IPS DF 4.7 (cell line): ENCODE measurements at regions not wholly inside any gene's neighbourhood (a gene's known extent, or its start where the extent isn't known, plus 50 kb on each side); places are given as distances from the start of the nearest gene placed in this dataset.
"Not testable (repeated sequence)": the region's sequence is repeated elsewhere in the genome, so short reads cannot be mapped to it uniquely, and the experiment has no call there.

Experiments
- DNase-seq: peaks from one replicate; pipeline ENCODE4 v3.0.0-alpha.2; 2013; ENCODE audit warnings: low spot score; ENCODE audit errors: extremely low read depth

DNA sequence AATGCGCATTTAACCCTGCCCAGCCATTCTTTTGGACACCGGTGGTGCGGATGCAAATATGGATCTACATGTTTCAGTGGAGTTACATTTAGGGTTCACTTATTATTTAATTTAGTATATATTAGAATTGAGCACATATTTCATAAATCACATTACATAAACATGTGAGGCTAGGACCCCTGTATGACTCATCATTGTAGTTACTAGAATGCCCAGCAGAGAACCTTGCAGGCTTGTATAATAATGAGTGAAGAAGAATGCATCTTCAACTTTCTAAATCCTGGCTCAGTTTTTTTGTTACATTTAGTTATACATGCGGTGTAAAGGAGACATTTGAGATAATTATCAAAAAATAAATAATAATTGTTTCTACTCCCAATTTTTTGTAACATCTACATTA, 369.0 kb downstream of the ATP23 start:
- no peak for DNase-seq

- DNase-seq = no peak
Measured at GRCh38 chr12:58310809-58311622, 369.6 kb downstream of the ATP23 start.

DNA sequence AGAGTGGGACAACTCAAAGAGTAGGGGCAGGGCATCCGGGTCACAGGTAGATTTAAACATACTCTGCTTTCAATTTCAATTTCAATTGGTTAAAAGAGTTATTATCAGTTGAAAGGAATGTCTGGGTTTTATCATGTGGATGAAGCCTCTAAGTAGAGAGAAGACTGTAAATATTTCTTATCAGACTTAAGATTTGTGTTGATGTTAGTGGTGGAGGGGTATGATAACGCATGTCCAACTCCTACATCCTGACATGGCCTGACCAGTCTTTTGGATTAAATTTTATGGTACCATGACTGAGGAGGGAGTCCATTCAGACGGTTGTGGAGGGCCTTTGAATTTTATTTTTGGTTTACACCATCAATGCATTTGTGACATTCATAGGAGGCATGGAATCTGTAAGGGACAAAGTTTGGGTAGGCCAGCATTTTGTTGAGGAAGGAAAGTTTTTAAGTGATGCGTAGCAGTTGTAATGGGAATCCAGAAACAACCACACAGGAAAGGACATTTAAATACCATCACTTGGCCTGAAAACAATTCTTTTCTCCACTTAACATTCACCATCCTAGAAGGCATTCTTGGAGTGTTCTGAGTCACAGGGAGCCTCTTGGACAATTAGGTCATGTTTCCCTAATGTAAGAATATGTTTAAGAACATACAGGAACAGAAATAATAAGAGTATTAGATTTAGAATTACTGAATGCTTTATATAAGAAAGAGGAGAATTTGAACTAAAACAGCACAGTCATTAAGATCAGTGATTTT, 371.9 kb downstream of the ATP23 start:
- no peak for DNase-seq

GRCh38 chr12:58314610-58315009, 373.2 kb downstream of the ATP23 start:
- no peak for DNase-seq

DNA sequence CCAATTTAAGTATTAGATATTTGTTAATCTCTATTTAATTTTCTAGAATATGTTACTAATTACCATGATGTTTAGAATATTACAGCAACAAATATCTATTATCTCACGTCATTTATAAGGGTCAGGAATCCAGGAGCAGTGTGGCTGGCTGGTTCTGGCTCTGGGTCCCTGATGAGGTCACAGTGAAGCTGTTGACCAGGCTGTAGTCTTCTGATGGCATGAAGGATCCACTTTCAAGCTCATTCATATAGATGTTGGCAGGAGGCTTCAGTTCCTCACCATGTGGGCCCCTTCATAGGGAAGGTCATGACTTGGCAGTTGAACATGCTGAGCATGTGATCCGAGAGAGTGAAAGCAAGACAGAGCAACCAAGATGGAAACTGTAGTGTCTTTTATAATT, 375.6 kb downstream of the ATP23 start:
- DNase-seq = no peak

DNA sequence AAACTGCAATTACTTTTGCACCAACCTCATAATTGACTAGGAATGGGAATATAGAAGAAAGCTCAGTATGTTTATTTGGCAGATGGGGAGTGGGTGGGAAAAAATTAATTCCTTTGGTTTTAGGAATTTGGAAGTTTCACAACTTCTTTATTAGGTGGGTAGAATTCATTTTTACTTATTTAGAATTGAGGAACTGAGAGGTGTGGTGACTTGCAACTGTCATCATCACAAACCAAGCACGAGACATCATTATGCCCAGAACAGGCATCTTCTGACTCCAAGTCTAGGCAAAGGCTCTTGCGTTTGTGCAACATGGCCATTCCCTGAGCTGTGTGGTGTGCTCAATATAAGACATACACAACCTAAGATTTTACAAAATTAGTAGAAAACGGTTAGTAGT, 380.0 kb downstream of the ATP23 start:
- DNase-seq = no peak

DNA sequence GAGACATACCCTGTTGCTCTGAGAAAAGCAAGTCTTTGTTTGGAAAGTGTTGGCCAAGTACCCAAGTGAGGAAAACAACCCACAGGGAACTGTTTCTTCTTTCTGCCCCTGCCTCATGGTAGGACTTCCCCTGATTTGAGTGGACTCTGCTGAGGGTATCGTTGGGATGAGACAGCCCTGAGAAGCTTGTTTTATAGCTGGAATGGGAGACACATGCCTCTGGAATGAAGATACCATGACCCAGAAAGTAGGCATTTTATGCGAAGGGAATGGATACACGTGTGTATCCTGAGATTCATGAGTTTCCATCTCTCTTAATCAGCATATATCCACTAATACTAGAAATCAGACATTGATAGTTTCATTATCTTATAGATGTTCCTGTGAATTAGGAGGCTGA, 382.3 kb downstream of the ATP23 start:
- no peak for DNase-seq

DNA sequence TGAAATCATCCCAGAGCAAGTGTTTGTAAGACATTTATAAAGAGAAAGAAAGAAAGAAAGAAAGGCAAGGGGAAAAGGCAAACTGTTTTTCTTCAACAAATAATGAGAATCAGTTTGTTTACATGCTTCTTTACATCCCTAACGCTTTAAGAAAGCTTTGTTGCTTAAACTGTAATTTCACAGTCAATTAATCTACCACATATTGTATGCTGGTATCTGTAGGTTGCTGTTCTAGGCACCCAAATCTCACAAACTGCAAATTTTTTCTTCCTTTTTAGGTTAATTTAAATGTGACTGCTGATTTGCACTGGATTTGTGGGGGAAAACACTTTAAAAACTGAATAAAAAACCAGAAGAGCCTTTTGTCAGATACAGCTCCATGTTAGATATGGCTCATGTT, 384.2 kb downstream of the ATP23 start:
- no peak for DNase-seq

- DNase-seq = no peak
Measured at GRCh38 chr12:58326534-58326933, 385.2 kb downstream of the ATP23 start.

DNA sequence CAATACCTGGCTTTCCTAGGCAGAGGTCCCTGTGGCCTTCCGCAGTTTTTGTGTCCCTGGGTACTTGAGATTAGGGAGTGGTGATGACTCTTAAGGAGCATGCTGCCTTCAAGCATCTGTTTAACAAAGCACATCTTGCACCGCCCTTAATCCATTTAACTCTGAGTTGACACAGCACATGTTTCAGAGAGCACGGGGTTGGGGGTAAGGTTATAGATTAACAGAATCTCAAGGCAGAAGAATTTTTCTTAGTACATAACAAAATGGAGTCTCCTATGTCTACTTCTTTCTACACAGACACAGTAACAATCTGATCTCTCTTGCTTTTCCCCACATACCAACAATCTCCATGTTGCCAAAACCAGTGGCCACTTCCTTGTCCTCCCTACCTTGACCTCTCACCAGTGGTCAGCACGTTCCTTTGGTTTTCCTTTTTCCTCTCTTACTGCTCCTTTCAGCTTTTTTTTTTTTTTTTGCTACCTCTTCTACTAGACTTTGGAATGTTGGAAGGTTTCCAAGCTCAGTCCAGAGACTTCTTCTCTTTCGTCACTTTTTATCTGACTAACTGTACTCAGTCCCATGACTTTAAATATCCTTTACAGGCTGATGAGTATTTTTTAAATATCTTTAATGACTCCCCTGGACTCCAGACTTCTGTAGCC, 395.3 kb downstream of the ATP23 start:
- not testable (repeated sequence) for DNase-seq

DNA sequence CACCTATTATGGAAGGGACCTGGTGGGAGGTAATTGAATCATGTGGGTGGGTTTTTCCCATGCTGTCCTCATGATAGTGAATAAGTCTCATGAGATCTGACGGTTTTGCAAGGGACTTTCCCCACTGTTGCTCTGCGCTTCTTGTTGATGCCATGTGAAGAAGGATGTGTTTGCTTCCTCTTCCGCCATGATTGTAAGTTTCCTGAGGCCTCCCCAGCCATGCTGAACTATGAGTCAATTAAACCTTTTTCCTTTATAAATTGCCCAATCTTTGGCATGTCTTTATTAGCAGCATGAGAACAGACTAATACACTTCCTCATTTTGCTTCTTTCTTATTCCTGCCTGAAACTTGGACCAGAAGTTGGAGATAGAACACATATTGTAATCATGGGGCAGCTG, 396.2 kb downstream of the ATP23 start:
- DNase-seq = not testable (repeated sequence)

- no peak for DNase-seq
Measured at GRCh38 chr12:58341791-58342190, 400.4 kb downstream of the ATP23 start.

GRCh38 chr12:58342736-58343135, 401.4 kb downstream of the ATP23 start:
- no peak for DNase-seq

GRCh38 chr12:58346032-58346632, 404.8 kb downstream of the ATP23 start:
- DNase-seq = no peak

DNA sequence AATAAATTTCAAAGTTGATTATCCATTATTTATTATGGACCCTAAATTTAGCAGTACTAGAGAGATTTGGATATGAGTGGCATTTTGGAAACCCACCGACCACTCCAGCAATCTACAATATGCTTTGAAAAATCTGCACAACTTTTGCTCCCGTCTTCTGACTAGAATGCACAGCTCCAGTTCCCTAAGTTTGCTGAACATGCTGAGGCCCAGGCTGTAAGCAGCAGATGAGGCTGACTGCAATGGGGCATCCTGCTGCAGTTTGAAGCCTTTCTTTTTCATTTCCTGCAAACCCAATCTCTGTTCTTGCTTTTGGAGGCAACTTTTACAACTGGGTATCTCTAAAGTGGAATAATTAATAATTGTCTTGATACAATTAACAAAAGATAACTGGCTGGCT, 405.8 kb downstream of the ATP23 start:
- no peak for DNase-seq

DNA sequence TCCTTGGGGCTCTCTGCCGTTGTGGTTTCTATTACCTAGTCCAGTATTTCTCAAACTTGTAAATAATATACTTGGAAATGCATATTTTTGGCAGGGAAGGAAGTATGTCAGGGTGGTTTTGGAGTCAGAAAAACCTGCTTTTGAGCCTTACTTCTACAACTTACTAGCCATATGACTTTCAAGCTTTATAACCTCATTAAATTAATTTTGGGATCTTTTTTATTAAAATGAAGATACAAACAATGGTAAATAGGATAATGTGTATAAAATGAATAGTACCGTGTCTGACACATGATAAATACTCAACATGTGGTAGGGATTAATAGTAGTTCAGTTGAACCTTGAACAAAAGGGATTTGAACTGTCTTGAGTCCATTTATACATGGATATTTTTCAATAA, 406.3 kb downstream of the ATP23 start:
- no peak for DNase-seq

DNA sequence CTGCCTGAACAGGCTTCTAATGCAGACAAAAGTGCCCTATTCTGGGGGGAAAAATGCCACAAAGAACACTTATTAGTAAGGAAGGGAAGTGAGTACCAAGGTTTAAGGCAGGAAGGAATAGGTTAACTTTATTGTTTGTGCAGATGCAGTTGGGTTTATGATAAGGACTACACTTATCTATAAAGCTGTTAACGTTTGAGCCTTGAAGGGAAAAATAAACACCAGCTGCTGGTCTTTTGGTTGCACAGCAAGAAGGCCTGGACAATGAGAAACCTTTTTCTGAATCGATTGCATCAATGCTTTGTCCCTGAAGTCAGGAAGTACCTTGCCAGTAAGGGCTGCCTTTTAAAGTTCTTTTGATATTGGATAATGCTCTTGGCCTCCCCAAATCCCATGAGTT, 407.8 kb downstream of the ATP23 start:
- no peak for DNase-seq

DNA sequence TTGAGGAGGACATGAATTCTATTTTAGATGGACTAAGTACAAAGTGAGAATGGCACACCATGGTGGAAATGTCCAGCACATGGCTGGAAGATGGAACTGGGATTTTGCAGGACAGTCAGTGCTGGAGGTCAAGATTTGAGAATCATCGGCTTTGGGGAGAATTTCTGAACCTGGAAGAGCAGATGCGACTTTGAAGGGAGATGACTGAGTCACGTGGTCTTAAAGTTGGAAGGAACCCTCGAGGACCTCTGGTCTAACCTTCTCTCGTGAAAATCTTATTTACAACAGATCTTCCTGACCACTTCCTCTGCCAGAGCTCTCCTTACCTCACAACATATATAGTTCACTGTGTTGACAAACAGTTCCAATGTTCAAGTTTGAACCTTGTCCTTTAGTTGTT, 415.4 kb downstream of the ATP23 start:
- DNase-seq = no peak

DNA sequence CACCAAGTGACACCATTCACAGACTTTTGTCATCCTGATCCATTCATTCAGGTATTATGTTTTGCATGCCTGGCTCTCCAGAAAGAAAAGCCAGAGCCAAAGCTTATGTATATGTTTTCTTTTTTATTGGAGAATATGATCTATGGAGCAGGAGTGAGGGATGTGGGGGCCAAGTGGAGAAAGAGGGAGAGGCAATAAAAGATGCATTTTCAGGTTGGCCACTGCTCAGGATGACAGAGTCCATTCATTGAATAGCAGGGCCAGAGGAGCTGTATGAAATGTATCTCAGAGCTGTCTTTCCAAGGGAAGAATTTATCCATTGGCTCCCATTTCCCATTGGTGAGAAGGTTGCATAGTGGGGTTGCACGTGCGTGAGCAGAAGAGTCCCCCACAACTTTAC, 416.1 kb downstream of the ATP23 start:
- DNase-seq = no peak

- no peak for DNase-seq
Measured at GRCh38 chr12:58358369-58358768, 417.0 kb downstream of the ATP23 start.

DNA sequence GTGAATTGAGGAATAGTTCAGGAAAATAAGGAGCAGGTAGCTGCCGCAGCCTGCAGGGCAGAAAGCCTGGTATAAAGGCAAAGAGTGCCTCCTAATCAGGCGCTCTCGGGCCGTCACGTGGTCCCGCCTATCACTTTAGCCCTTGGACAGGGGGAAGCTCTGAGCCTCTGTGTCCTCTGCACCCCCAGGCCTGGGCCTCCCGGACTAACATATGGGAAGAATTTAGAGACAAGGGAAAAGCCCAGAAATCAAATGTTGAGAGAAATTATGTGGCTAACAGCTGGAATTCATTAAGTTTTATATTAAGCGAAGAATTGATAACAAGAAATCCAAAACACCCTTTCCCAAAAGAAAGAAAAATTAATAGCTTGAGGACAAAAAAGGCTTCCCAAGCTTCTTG, 417.7 kb downstream of the ATP23 start:
- no peak for DNase-seq

- DNase-seq = no peak
Measured at GRCh38 chr12:58361056-58361455, 419.7 kb downstream of the ATP23 start.
